ENCODE measurements at regions not wholly inside any gene's neighbourhood (a gene's known extent, or its start where the extent isn't known, plus 50 kb on each side); places are given as distances from the start of the nearest gene placed in this dataset.

- Mint-ChIP-seq H3K9me3 (no peaks in the 10 kb centered on the region), H3K36me3 (ENCODE audit: low read depth) (no peaks in the 10 kb centered on the region), H3K27ac (peak overlapping the region in 2 of 3 experiments; percentile 26 to 59), H3K27me3 (ENCODE audit: low read depth) (no peaks in the 10 kb centered on the region), H3K4me1 (peaks cover 7% of the 10 kb centered on the region), H3K4me3 (no peak overlapping the region)
- no peak for TF ChIP-seq CTCF (IDR thresholded peaks at IDR 0.05; ENCODE audit: unreplicated experiment in 3 of 3)
These were observed 139.6 kb upstream of the SMIM31 start for GRCh38 chr4:164614329-164614728.

DNA sequence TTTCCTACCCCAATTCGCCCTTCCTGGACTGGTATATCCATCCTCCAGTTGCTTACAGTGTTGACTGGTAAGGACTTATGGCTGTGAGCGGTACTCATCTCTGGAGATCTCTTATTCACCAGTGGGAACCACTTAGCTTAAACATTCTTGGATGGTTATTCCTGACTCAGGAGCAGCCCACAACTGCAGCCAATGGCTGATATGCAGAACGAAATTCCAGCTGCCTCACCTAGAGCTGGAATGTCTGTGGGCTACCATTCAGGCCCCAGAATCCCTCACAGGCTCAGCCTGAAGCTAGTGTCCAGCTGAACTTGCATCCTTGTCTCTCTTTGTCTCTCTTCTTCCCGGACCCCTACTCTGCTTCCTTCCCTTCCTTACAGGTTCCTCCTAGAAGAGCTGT is 138.9 kb upstream of the SMIM31 start:
- H3K9me3 Mint-ChIP-seq: no peaks in the 10 kb centered on the region
- H3K36me3 Mint-ChIP-seq (ENCODE audit: low read depth): no peaks in the 10 kb centered on the region
- H3K27ac Mint-ChIP-seq: no peak overlapping the region
- no peak overlapping the region for H3K4me3 Mint-ChIP-seq
- no peaks in the 10 kb centered on the region for H3K27me3 Mint-ChIP-seq (ENCODE audit: low read depth)
- peaks cover 7% of the 10 kb centered on the region for H3K4me1 Mint-ChIP-seq
- no peak for TF ChIP-seq CTCF (IDR thresholded peaks at IDR 0.05; ENCODE audit: unreplicated experiment in 3 of 3)

GRCh38 chr4:164615964-164616363 is 138.0 kb upstream of the SMIM31 start:
- no peaks in the 10 kb centered on the region for H3K27me3 Mint-ChIP-seq (ENCODE audit: low read depth)
- no peak for TF ChIP-seq CTCF (IDR thresholded peaks at IDR 0.05; ENCODE audit: unreplicated experiment in 3 of 3)
- no peaks in the 10 kb centered on the region for H3K9me3 Mint-ChIP-seq
- H3K4me1 Mint-ChIP-seq: peaks cover 7% of the 10 kb centered on the region
- H3K27ac Mint-ChIP-seq: no peak overlapping the region
- no peak overlapping the region for H3K4me3 Mint-ChIP-seq
- no peaks in the 10 kb centered on the region for H3K36me3 Mint-ChIP-seq (ENCODE audit: low read depth)

DNA sequence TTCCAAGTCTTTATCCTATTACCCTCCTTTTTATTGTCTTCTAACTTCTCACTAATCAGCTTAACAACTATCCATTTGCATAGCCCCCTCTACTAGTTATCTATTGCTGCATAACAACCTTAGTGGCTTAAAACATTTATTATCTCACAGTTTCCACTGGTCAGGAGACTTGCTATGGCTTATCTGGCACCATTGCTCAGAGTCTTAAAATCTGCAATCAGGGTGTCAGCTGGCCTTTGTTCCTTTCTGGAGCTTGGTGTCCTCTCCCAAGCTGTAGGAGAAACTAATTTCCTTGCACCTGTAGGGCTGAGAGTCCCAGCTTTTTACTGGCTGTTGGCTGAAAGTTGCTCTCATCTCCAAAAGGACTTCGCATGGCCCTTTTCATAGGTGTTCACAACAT is 137.0 kb upstream of the SMIM31 start:
- no peak for TF ChIP-seq CTCF (IDR thresholded peaks at IDR 0.05; ENCODE audit: unreplicated experiment in 3 of 3)
- H3K36me3 Mint-ChIP-seq (ENCODE audit: low read depth): no peaks in the 10 kb centered on the region
- H3K27me3 Mint-ChIP-seq (ENCODE audit: low read depth): no peaks in the 10 kb centered on the region
- no peak overlapping the region for H3K27ac Mint-ChIP-seq
- H3K9me3 Mint-ChIP-seq: no peaks in the 10 kb centered on the region
- peaks cover 7% of the 10 kb centered on the region for H3K4me1 Mint-ChIP-seq
- H3K4me3 Mint-ChIP-seq: no peak overlapping the region

- Mint-ChIP-seq H3K27ac (no peak overlapping the region), H3K4me1 (peaks cover 7% of the 10 kb centered on the region), H3K4me3 (no peak overlapping the region), H3K27me3 (ENCODE audit: low read depth) (no peaks in the 10 kb centered on the region), H3K36me3 (ENCODE audit: low read depth) (no peaks in the 10 kb centered on the region), H3K9me3 (no peaks in the 10 kb centered on the region)
- TF ChIP-seq CTCF (IDR thresholded peaks at IDR 0.05; ENCODE audit: unreplicated experiment in 3 of 3): no peak
These were observed 136.5 kb upstream of the SMIM31 start for GRCh38 chr4:164617426-164617825.

DNA sequence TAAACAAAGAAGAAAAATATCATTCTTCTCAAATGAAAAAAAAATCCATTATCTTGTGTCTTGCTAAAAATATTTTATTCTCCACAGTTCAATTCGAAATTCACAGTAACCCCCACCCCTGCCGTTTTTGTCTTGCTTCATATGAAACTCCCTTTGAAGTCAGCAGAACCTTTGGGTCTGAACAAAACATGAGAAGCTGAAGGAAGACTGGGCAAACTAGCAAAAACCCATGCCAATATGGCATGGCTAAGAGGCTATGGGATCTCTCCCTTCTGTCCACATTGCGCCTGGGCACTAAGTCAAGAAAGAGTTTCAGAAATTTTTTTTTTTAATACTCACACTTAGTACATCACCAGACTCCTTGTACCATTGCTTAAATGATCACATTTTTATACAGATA is 136.0 kb upstream of the SMIM31 start:
- H3K4me1 Mint-ChIP-seq: peaks cover 7% of the 10 kb centered on the region
- H3K36me3 Mint-ChIP-seq (ENCODE audit: low read depth): no peaks in the 10 kb centered on the region
- H3K4me3 Mint-ChIP-seq: no peak overlapping the region
- no peaks in the 10 kb centered on the region for H3K27me3 Mint-ChIP-seq (ENCODE audit: low read depth)
- H3K9me3 Mint-ChIP-seq: no peaks in the 10 kb centered on the region
- no peak for TF ChIP-seq CTCF (IDR thresholded peaks at IDR 0.05; ENCODE audit: unreplicated experiment in 3 of 3)
- no peak overlapping the region for H3K27ac Mint-ChIP-seq

Measured in nephron (organoid).